HG02588 (cell line): ENCODE measurements at regions not wholly inside any gene's neighbourhood (a gene's known extent, or its start where the extent isn't known, plus 50 kb on each side); places are given as distances from the start of the nearest gene placed in this dataset.
"Not testable (repeated sequence)": the region's sequence is repeated elsewhere in the genome, so short reads cannot be mapped to it uniquely, and the experiment has no call there.

Experiments used
- ATAC-seq: cut with Tn5 transposase; IDR thresholded peaks from one replicate; pipeline ENCODE4 v1.9.1; 2021; ENCODE audit warnings: mild to moderate bottlenecking, moderate library complexity; ENCODE audit not compliant: unreplicated experiment

DNA sequence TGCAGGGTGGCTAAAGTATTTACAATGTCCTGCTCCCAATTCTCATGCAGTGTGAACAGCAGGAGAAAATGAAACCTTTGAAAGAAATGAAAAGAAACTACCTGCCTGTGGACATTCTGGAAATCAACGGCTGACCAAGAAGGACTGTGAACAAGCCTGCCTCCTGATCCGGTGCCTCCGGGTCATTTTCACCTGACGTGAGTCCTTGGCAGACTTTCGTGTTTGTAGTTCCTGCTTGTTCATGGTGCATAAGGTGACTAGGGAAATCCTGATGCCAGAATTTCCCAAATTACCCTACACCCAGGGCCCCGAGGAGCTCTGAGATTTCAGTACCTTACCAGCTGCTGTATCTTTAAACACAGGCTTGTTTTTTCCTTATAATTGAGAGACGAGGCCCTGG lies 317.5 kb downstream of the TLE1 start:
- ATAC-seq: no peak

DNA sequence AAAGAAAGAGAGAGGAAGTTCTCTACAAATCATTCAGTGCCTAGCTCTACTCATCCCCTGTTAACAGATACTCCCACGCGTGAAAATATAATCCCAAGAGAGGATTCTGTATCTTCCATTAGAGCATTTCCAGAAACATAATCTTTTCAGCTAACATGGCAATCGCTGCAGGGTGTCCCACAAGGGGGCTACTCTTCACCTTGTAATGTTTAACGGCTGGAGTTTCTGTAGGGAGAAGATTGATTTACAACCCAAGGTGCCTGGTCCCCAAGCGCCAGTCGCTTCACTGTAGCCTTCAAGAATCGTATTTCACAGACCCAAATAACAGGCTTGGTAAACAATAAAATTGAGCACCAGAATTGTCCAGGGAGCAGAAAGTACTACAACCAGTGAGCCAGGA lies 318.7 kb downstream of the TLE1 start:
- no peak for ATAC-seq

DNA sequence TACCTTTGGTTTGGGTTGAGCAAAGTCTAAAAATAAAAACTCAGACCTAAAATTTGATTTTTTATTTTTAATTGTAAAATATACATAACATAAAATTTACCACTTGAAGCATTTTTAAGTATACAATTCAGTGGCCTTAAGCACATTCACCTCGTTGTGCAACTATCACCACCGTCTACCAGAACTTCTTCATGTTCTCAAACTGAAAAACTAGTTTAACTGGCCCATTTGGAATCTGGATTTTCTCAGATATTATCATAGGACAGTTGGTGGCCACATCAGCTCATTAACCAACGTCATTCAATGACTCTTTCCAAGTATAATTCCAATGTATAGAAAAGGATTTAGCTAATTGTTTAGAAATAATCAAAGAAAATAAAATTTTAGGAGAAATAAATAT lies 319.3 kb downstream of the TLE1 start:
- ATAC-seq: no peak

DNA sequence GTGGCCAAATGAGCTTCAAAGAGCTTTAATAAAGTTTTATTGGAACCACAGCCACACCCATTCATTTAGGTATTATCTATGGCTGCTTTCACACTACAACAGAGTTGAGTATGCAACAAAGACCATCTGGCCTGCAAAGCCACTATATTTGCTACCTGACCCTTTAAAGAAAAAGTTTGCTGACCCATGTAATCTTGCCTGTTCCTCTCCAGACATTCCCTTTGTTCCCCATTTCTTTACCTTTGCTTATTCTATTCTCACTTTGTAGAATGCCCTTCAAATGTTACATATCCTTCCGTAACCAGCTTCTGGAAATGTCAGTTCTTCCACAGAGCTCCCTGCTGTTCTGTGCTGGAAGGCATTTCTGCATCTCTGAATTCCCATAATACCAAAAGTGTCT lies 320.2 kb downstream of the TLE1 start:
- no peak for ATAC-seq

DNA sequence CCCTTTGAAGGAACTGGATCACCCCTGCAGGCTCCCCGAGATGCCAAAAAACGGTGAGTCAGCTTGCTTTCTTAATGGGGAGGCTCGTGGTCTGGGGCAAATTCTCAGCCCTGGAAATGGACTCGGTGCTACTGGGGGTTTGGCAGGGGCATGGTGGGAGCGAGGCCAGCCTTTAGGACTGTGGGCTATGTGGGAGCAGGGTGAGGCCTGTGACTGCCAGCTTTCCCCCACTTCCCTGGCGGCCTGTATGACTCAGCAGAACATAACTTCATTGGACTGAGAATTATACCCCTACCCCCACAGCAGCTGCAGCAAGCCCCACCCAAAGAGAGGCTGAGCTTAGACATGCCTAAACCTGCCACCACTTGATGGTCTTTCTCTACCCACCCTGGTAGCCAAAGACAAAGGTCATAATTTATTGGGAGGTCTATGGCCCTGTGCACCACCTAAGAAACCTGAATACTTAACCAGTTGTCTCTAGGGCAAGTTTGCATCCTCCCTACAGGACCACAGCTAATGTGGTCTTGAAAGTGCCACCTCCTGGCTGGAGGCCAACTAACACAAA lies 325.3 kb downstream of the TLE1 start:
- no peak for ATAC-seq

DNA sequence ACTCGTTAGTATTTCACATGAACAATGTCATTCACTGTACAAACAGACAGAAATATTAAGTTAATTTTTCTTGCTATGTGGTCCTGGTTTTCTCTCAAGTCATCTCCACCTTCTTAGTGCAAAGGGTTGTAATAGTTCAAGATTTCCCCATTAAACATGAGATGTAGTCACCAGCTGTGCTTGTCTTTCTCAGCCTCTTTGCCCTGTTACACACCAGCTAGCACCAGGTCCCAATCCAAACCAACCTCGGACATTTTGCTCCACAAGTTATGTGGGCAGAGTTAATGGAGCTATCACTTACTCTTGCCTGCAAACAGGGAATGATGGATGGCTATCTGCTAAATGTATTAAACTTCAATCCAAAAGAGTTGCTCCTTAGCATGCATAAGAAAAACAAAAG lies 328.1 kb downstream of the TLE1 start:
- no peak for ATAC-seq

DNA sequence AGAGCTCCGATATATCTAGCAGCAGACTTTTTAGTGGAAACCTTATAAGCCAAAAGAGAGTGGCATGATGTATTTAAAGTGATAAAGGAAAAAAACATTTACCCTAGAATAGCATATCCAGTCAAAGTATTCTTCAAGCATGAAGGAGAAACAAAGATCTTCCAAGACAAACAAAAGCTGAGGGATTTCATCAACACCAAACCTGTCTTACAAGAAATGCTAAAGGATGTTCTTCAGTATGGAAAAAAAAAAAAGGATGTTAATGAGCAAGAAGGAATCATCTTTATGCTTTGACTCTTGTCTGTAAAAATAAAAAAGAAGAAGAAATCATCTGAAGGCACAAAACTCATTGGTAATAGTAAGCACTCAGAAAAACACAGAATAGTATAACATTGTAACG lies 338.2 kb downstream of the TLE1 start:
- ATAC-seq: no peak

DNA sequence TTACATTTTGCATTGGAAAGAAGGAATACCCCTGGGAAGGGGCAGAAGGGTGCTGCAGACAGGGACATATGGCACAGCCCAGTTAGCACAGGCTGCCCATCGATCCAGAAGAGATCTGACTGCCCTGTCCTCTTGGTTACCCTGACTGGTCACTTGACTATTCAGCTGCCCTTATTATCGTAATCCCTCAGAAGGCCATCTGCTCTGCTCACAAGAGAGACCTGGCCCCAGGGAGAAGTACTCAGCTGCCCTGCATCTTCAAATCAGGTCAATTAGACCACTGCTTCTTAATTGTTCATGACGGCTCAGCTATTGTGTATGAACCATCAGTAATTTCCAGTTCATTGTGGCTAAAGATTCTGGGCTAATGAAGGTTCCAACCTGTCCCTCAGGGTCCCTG lies 345.0 kb downstream of the TLE1 start:
- ATAC-seq: no peak

DNA sequence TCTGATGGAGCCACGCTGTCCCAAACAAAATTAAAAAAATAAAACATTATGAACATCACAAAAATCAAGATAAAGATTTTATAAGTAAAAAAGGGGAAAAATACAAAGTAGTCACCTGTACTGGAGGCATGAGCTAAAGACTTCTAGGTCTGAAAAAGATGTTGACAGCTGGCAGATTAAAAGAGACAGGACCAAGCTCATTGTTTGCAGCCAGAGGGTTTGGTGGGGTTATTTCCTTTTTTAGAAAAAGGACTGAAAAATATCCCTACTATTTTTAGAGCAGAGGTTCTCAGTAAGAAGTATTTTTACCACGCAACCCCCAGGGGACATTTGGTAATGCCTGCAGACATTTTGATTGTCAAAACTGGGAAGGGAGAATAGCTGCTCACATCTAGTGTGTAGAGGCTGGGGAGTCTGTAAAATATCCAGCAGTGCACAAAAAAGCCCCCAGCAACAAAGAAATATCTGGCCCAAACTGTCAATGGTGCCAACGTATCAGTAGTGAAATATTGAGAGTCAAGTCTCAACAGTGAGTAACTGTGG lies 353.4 kb downstream of the TLE1 start:
- no peak for ATAC-seq

DNA sequence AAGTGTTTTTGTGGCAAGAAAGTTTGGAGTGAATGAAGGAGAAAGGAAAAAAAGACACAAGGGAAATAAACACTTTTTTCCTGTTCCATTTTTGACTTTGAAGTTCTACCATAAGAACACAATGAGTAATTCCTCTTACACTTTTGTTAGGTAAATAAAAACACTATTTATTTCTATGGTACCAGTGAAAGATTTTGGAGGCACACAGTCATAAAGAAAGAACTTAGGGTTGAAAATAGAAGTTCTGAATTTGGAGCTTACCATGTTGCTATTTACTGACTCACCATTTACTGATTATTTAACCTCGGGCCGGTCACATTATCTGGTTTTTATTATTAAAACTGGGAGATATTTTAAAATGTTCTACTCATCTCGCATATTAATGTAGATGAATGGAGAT lies 367.8 kb downstream of the TLE1 start:
- ATAC-seq: no peak

DNA sequence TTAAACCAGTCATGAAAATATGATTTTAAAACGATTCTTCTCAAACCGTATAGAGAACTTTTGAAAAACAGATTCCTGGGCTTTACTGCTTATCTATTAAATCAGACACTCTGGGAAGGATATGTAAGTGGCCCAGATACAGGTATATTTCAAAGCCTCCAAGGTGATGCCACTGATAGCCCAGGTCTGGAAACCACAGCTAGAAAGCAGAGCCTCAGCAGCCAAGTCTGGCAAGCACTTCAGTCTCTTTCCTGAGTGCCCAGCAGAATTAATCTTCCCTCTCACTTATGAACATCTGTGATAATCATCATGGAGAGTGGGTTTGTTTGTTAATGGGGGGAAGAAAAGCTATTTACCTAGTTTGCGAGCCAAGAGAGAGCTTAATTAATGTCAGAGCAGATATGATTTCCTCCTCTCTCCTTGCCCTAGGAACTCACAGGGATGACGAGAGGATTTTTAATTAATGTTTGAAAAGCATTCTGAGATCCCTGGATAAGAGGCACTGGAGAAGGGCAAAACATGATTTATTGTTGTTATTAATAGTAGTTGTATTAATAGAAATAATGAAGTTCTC lies 368.4 kb downstream of the TLE1 start:
- ATAC-seq: no peak

DNA sequence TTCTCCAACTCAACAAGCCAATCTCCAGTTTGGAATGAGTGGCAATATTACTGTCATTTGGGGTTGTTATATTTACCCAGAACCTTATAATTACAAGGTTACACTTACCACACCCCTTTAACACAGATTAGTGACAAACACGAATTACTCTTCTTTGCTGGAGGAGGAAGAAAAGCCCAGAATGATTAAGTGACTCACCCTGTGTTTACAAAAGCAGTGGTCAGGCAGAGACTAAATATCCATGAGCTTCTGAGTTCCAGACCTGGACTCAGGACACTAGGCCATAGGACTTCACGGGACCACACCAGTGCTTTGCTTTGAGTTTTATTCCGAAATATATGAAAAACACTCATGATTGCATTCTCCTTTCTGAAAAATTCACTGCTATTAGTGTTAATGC lies 370.8 kb downstream of the TLE1 start:
- ATAC-seq: no peak

DNA sequence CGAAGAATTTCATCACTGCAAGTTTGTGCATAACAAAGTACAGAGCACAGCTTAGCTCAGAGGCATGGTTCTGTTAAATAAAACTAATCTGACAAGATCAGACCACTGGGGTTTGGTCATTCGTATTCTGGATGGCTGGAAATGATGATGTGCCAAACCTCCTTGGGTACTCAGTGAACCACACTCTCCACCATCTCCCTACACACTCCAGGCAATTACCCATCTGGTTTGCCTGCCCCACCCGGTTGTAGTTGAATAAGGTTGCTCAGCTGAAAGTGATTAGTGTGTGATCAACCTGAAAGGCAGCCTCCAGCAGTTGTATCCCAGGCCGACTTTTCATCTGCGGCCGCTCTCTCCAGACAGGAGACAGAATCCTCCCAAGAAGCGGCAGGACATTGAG lies 371.4 kb downstream of the TLE1 start:
- ATAC-seq: no peak

DNA sequence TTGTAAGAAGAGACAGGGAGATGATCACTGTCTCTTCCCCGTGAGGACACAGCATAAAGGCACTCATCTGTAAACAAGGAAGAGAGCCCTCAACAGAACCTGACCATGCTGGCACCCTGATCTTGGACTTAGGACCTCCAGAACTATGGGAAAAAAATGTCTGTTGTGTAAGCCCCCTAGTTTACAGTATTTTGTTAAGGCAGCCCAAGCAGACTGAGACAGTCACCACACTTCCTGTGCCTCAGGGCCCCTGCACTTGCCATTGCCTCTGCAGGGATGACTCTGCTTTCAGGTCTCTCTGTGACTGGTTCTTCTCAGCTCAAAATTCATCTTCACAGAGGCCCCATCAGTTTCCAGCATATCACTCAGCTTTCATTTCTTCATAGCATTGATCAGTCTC lies 372.1 kb downstream of the TLE1 start:
- ATAC-seq: no peak

DNA sequence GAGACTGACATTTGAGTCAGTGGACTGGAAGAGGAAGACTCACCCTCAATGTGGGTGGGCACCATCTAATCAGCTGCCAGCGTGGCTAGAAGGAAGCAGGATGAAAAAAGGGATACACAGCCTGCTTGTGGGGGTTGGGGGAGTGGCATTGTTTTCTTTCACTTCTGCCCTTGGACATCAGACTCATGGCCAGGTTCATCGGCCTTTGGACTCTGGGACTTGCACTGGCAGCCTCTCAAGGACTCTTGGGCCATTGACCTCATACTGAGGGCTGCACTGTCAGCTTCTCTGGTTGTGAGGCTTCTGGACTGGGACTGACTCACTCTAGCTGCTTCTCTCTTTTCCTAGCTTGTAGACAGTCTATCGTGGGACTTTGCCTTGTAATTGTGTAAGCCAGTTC lies 374.9 kb downstream of the TLE1 start:
- ATAC-seq: no peak

DNA sequence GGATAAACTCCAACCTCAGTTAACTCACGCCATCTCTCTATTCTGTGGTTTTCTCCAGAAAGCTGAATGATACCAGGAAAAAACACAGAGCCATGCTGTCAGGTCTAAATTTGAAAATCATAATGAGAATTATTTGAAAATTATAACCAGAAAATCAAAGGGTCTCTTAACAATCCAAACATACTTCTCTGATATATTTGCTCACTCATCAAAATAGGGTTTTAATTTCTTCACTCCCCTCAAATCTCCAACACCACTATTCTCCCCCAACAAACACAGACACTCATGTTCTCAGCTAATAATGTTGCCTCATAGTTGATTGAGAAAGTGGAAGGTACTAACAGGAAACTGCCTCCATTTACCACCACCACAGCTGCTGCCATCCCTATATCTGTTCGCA lies 375.5 kb downstream of the TLE1 start:
- ATAC-seq: no peak

DNA sequence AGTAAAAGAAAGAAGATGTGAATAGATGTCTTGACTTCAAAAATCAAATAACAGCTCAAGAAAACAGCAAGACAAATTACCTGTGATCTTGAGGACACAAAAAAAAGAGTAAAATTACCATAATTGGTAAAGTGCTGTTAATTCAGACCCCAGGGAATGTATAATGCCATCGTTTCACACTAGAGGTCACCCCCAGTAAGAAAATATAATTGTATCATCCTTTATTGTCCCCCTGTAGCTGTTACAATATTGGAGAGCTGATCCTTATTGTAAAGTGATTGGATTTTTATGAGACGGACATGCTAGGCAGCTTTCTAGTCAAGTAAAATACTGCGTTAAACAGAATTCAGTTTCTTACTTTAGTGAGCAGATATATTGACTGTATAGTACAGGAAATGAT lies 377.0 kb downstream of the TLE1 start:
- ATAC-seq: no peak

DNA sequence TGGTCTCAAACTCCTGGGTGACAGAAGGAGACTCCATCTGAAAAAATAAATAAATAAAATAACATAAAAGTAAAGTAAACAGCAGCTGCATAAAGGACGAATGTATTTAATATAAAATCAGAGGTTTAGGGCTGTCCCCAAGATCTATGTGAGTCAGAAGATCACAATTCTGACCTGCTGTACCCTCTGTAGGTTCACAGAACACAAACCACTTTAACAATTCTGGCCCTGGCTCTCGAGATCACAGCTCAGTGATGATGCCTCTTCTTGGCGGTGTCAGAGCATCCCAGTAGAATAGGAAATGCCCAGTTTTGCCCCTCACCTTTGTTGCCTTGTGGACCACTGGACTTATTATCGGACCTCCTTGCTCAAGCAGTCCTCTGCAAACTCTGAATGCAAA lies 380.9 kb downstream of the TLE1 start:
- ATAC-seq: no peak

DNA sequence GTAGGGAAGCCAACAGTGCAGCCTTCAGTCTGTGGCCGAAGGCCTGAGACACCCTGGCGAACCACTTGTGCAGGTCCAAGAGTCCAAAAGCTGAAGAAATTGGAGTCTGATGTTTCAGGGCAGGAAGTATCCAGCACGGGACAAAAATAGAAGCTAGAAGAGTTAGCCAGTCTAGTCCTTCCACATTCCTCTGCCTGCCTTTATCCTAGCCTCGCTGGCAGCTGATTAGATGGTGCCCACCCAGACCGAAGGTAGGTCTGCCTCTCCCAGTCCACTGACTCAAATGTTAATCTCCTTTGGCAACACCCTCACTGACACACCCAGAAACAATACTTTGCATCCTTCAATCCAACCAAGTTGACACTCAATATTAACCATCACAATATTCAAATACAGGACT lies 381.6 kb downstream of the TLE1 start:
- ATAC-seq: not testable (repeated sequence)

DNA sequence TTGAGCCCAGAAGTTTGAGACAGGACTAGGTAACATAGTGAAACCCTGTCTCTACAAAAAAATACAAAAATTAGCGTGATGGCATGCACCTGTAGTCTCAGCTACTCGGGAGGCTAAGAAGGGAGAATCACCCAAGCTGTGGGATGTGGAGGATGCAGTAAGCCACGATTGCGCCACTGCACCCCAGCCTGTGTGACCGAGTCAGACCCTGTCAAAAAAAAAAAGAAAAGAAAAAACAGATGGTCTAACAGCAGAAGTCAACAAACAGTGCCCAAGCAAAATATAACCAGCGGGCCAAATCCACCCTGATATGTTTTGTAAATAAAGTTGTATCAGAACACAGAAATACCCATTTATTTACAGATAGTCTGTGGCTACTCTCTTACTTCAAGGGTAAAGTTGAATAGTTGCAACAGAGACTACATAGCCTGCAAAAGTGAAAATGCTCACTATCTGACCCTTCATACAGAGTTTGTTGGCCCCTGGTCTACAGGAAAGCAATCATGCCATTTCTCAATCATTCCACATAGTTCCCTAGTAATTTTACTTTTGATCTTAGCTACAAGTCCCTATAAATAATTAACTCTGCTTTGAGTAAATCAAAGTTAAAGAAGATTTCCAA lies 383.7 kb downstream of the TLE1 start:
- ATAC-seq: no peak

DNA sequence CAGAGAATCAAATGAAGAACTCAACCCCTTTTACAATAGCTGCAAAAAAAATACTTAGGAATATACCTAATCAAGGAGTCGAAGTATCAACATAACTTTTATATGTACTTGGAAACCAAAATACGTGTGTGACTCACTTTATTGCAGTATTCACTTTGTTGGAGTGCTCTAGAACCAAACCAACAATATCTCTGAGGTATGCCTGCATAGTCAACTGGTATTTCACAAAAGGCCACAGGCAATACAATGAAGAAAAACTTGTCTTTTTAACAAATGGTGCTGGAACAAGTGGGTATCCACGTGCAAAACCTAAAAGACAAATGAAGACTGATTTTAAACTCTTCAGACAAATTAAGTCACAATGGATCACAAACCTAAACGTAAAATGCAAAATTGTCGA lies 385.7 kb downstream of the TLE1 start:
- ATAC-seq: no peak

DNA sequence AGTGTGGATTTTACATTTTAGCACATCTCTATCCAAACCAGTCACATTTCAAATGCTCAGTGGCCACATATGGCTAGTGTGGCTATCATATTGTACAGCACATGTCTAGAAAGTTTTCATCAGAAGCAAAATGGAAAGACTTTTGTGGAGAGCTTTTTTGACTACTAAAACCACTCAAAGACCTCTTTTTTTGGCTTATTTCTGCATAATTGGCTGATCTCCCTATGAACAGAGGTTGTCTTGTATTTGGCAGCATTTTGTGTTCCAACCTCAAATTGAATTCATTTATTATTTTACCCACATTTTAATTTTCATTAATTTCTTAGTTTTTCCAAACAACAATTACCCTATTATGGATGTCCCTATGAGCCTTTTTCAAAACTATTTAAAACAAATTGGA lies 395.7 kb downstream of the TLE1 start:
- ATAC-seq: no peak
